Myocyte (in vitro differentiated cells): ENCODE measurements at regions not wholly inside any gene's neighbourhood (a gene's known extent, or its start where the extent isn't known, plus 50 kb on each side); places are given as distances from the start of the nearest gene placed in this dataset.

Experiments used
- DNase-seq: peaks from one replicate; pipeline ENCODE4 v3.0.0-alpha.2; 2012; ENCODE audit warnings: low read depth

- no peak for DNase-seq
Observed at GRCh38 chr3:78140866-78141265, 1101.0 kb downstream of the ROBO2 start.

- no peak for DNase-seq
Observed at GRCh38 chr3:78141269-78141668, 1101.4 kb downstream of the ROBO2 start.

GRCh38 chr3:78143000-78143399, 1103.1 kb downstream of the ROBO2 start:
- DNase-seq: no peak

GRCh38 chr3:78148986-78149717, 1109.3 kb downstream of the ROBO2 start:
- no peak for DNase-seq

GRCh38 chr3:78153973-78154372, 1114.1 kb downstream of the ROBO2 start:
- no peak for DNase-seq

- no peak for DNase-seq
Observed at GRCh38 chr3:78154521-78155186, 1114.8 kb downstream of the ROBO2 start.

GRCh38 chr3:78161736-78162135, 1121.8 kb downstream of the ROBO2 start:
- no peak for DNase-seq

GRCh38 chr3:78163379-78163778, 1123.5 kb downstream of the ROBO2 start:
- DNase-seq: no peak

- DNase-seq: no peak
Observed at GRCh38 chr3:78165876-78166275, 1126.0 kb downstream of the ROBO2 start.

GRCh38 chr3:78174821-78175220, 1134.9 kb downstream of the ROBO2 start:
- DNase-seq: no peak

- DNase-seq: no peak
Observed at GRCh38 chr3:78176869-78177268, 1137.0 kb downstream of the ROBO2 start.

GRCh38 chr3:78177780-78178179, 1137.9 kb downstream of the ROBO2 start:
- no peak for DNase-seq

GRCh38 chr3:78178209-78178608, 1138.3 kb downstream of the ROBO2 start:
- no peak for DNase-seq

GRCh38 chr3:78178740-78179363, 1139.0 kb downstream of the ROBO2 start:
- no peak for DNase-seq

- DNase-seq: no peak
Observed at GRCh38 chr3:78183906-78184599, 1144.2 kb downstream of the ROBO2 start.

- no peak for DNase-seq
Observed at GRCh38 chr3:78186404-78186803, 1146.5 kb downstream of the ROBO2 start.

GRCh38 chr3:78201091-78201490, 1161.2 kb downstream of the ROBO2 start:
- DNase-seq: no peak

- no peak for DNase-seq
Observed at GRCh38 chr3:78204977-78205376, 1165.1 kb downstream of the ROBO2 start.

GRCh38 chr3:78221300-78221699, 1181.4 kb downstream of the ROBO2 start:
- no peak for DNase-seq

GRCh38 chr3:78221796-78222195, 1181.9 kb downstream of the ROBO2 start:
- no peak for DNase-seq

- no peak for DNase-seq
Observed at GRCh38 chr3:78235841-78236240, 1195.9 kb downstream of the ROBO2 start.

- no peak for DNase-seq
Observed at GRCh38 chr3:78238811-78239210, 1198.9 kb downstream of the ROBO2 start.
